Mesendoderm (in vitro differentiated cells): ENCODE measurements at regions not wholly inside any gene's neighbourhood (a gene's known extent, or its start where the extent isn't known, plus 50 kb on each side); places are given as distances from the start of the nearest gene placed in this dataset. TPM values are rescaled to one million over a fixed set of nuclear protein-coding genes. Genes with fewer than 3 reads are reported as not detected.
"Not testable (repeated sequence)": the region's sequence is repeated elsewhere in the genome, so short reads cannot be mapped to it uniquely, and the experiment has no call there.

Experiments used
- DNase-seq: peaks from one replicate; pipeline ENCODE4 v3.0.0; 2013
- H2AK5ac ChIP-seq: 2 replicates; pipeline ENCODE4 v1.6.1; 2013; ENCODE audit warnings: low read length, inconsistent platforms
- H2BK120ac ChIP-seq: 2 replicates; pipeline ENCODE4 v1.6.1; 2013; ENCODE audit warnings: low read depth, mild to moderate bottlenecking, low read length, moderate library complexity, mixed read lengths
- H2BK15ac ChIP-seq: replicated peaks from 2 replicates; pipeline ENCODE4 v1.6.1; 2013; ENCODE audit warnings: low read depth, mild to moderate bottlenecking, moderate library complexity
- H2BK5ac ChIP-seq: 2 replicates; pipeline ENCODE4 v1.6.1; 2013; ENCODE audit warnings: low read length, inconsistent platforms
- H3K18ac ChIP-seq: 2 replicates; pipeline ENCODE4 v1.6.1; 2013; ENCODE audit warnings: mild to moderate bottlenecking, low read length, mixed read lengths
- H3K23ac ChIP-seq: one replicate; pipeline ENCODE4 v1.6.1; 2013; ENCODE audit warnings: low read length
- H3K27ac ChIP-seq: 2 replicates; pipeline ENCODE4 v1.5.1; 2013; ENCODE audit warnings: low read depth, mild to moderate bottlenecking, inconsistent platforms, low read length, moderate library complexity
- H3K27me3 ChIP-seq: 2 replicates; pipeline ENCODE4 v1.6.1; 2013; ENCODE audit warnings: low read length, control low read depth, mild to moderate bottlenecking, inconsistent platforms; ENCODE audit not compliant: insufficient read depth, poor library complexity
- H3K36me3 ChIP-seq: 2 replicates; pipeline ENCODE4 v1.6.1; 2013; ENCODE audit warnings: low read length, inconsistent platforms; ENCODE audit not compliant: control insufficient read depth, insufficient read depth
- H3K4ac ChIP-seq: one replicate; pipeline ENCODE4 v1.6.1; 2013; ENCODE audit warnings: low read depth, mild to moderate bottlenecking, low read length, moderate library complexity
- H3K4me1 ChIP-seq: 2 replicates; pipeline ENCODE4 v1.6.1; 2013; ENCODE audit warnings: low read depth, low read length, inconsistent platforms; ENCODE audit not compliant: control insufficient read depth
- H3K4me2 ChIP-seq: 2 replicates; pipeline ENCODE4 v1.6.1; 2013; ENCODE audit warnings: low read length
- H3K4me3 ChIP-seq: 2 replicates; pipeline ENCODE4 v1.5.1; 2013; ENCODE audit warnings: mild to moderate bottlenecking, low read length
- H3K56ac ChIP-seq: one replicate; pipeline ENCODE4 v1.6.1; 2013; ENCODE audit warnings: low read length
- H3K79me1 ChIP-seq: 2 replicates; pipeline ENCODE4 v1.6.1; 2013; ENCODE audit warnings: low read length, inconsistent platforms
- H3K79me2 ChIP-seq: 2 replicates; pipeline ENCODE4 v1.6.1; 2013; ENCODE audit warnings: mild to moderate bottlenecking, low read length; ENCODE audit not compliant: control insufficient read depth, insufficient read depth
- H3K9ac ChIP-seq: 2 replicates; pipeline ENCODE4 v1.6.1; 2013; ENCODE audit warnings: low read length, inconsistent platforms
- H4K5ac ChIP-seq: one replicate; pipeline ENCODE4 v1.6.1; 2013; ENCODE audit warnings: low read length
- H4K8ac ChIP-seq: one replicate; pipeline ENCODE4 v1.6.1; 2013; ENCODE audit warnings: low read depth, mild to moderate bottlenecking, control low read depth, low read length, moderate library complexity
- WGBS: extraction: QIAGEN DNeasy Blood & Tissue Kit; methylation state at CpG from one replicate; pipeline ENCODE4 v1.1.7; 2013; ENCODE audit warnings: low lambda C conversion rate, missing lambda C conversion rate; ENCODE audit not compliant: insufficient coverage; ENCODE audit errors: extremely low coverage; 5-methylcytosine and 5-hydroxymethylcytosine counted together
- small RNA-seq: library from polyadenylated mRNA; stranded (forward); fragments of <200 nt; extraction: miRNeasy Mini kit (QIAGEN cat#:217004); gene quantifications from one replicate; pipeline ENCODE3, GENCODE V24; 2013; ENCODE audit not compliant: insufficient read depth

- H3K4ac ChIP-seq, H4K8ac ChIP-seq, H3K27me3 ChIP-seq, H3K79me1 ChIP-seq, H3K36me3 ChIP-seq, H3K4me3 ChIP-seq, H3K56ac ChIP-seq, H2BK5ac ChIP-seq, H3K27ac ChIP-seq, H3K9ac ChIP-seq, H3K4me1 ChIP-seq, H4K5ac ChIP-seq, H3K79me2 ChIP-seq, H3K4me2 ChIP-seq, H2BK120ac ChIP-seq, DNase-seq, H2BK15ac ChIP-seq, H3K18ac ChIP-seq, H2AK5ac ChIP-seq, H3K23ac ChIP-seq: not testable (repeated sequence)
- WGBS, result no CpG with 5 or more reads among the region's 8 CpGs
Measured at GRCh38 chr16:48668184-48668583, 58.2 kb upstream of the N4BP1 start.

GRCh38 chr16:48659940-48660339 is 50.0 kb upstream of the N4BP1 start:
- H3K9ac ChIP-seq, result no peak overlapping the region
- no peak overlapping the region for H3K27ac ChIP-seq
- H3K4ac ChIP-seq, result no peak overlapping the region
- H3K79me2 ChIP-seq, result no peaks in the 10 kb centered on the region
- H3K4me1 ChIP-seq, result no peaks in the 10 kb centered on the region
- no peak overlapping the region for H2BK5ac ChIP-seq
- H4K8ac ChIP-seq, result no peak overlapping the region
- H3K27me3 ChIP-seq, result no peaks in the 10 kb centered on the region
- no peak overlapping the region for H3K56ac ChIP-seq
- H2BK15ac ChIP-seq, result no peak overlapping the region
- no peak overlapping the region for H3K23ac ChIP-seq
- no peaks in the 10 kb centered on the region for H3K36me3 ChIP-seq
- DNase-seq, result no peak
- no peak overlapping the region for H3K18ac ChIP-seq
- no peak overlapping the region for H2BK120ac ChIP-seq
- no peak overlapping the region for H4K5ac ChIP-seq
- H3K4me3 ChIP-seq, result no peak overlapping the region
- no CpG with 5 or more reads among the region's 1 CpG for WGBS
- no peaks in the 10 kb centered on the region for H3K79me1 ChIP-seq
- no peak overlapping the region for H3K4me2 ChIP-seq
- H2AK5ac ChIP-seq, result no peak overlapping the region

Small RNA genes in the stretch of these regions (small RNA-seq; reads per million reads assigned to genes)
- gene AC023827.1, result not detected
- gene MTND4LP25, result not detected
- not detected for gene RNU6-257P
